ENCODE measurements at regions not wholly inside any gene's neighbourhood (a gene's known extent, or its start where the extent isn't known, plus 50 kb on each side); places are given as distances from the start of the nearest gene placed in this dataset.
"Not testable (repeated sequence)": the region's sequence is repeated elsewhere in the genome, so short reads cannot be mapped to it uniquely, and the experiment has no call there.

GRCh38 chr9:73869264-73869663 is 627.9 kb upstream of the RORB start:
- no peak for DNase-seq (ENCODE audit: low read depth)

- DNase-seq (ENCODE audit: low read depth), result no peak
Measured at GRCh38 chr9:73871636-73872035, 625.5 kb upstream of the RORB start.

GRCh38 chr9:73872701-73873100 is 624.4 kb upstream of the RORB start:
- no peak for DNase-seq (ENCODE audit: low read depth)

- no peak for DNase-seq (ENCODE audit: low read depth)
Measured at GRCh38 chr9:73880101-73880500, 617.0 kb upstream of the RORB start.

GRCh38 chr9:73889023-73889422 is 608.1 kb upstream of the RORB start:
- no peak for DNase-seq (ENCODE audit: low read depth)

DNA sequence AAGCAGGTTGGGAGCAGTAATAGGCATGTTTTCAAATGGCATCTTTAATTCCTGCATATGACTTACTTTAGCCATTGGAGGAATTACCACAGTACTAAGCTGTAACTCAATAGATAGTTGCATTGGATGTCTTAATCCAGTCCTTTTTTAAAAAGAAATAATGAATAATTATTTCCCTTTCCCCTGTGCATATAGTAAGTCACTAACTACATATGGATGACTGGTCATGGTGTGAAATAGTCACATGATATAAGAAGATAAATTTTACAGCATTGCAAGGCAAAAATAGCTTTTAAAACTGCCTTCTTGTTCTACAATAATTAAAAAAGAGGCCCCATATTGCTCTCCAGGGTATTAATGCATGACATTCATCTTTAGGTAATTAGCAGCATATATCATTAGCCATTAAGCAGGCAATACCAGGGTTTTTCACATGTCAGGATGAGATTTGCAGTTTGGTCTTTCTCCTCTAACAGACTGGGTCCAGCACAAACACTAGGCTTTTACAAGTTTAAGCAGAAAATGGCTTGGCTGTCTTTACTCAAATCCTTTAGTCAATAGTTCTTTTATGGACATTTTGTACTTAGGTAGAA is 606.4 kb upstream of the RORB start:
- DNase-seq (ENCODE audit: low read depth), result no peak

DNA sequence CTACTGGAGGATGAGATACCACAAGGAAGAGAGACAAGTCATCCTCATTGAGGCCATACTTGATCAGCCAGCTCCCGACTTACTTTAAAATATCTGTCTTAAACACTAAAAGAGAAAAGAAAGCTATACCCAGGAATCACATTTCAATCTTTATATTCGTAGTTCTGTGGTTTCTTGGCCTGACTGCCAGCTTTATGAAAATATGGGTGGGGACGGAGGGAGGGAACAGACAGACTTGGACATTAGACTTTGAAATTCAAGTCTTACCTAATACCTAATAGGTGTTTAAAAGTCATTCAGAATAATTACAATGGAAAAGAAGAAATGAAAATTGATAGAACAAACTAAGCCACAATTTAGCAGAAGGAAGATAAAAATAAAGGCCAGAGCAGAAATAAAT is 604.8 kb upstream of the RORB start:
- no peak for DNase-seq (ENCODE audit: low read depth)

DNA sequence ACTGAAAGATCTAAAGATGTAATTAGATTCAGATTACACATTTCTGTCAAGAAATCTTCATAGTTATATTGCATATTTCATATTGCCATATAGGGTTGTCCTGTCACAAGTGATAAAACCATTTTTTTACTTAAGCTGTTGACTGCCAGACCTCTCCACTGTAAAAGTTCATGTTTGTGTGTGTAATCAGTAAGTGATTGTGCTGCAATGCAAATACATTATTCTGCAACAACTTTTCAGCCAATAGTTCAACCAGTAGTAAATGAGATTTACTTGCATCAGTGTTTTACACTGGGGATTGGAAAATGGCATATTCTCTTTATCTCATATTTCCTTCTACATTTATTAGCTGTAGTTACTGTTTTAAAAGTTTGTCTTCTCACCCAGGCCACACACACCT is 603.9 kb upstream of the RORB start:
- DNase-seq (ENCODE audit: low read depth), result no peak

DNA sequence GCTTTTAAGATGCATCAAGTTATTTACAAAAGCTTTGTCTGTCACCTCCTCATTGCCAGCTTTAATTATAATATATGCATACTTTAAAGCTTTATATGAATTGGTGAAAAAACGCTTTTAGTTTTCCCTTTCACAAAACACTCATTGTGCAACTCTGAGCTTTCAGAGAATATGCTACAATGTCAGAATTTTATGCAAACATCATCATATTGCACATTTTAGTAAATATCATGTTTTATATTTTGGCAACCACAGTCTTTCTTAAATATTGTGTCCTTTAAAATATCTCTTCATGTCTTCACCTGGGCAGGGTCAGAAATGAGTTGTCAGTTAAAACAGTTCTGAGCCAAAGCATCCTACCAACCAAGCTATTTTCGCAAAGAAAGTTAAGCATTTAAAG is 601.1 kb upstream of the RORB start:
- no peak for DNase-seq (ENCODE audit: low read depth)

DNA sequence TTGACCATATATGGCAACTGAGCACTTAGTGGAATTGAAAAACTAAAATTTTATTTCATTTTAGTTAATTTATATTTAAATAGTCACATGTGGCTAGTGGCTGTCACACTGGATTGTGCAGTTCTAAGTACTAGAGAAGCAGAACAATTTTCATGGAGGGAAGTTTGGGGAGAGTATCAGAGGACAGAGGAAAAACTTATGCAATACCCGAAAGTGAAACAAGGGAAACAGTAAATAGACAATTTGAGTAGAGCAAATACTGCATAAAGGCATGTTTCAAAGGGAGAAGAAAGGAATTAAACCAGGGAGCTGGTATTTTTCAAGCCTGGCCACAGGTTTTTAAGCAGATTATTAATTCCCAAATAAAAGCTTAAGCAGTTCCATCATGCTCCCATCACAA is 590.5 kb upstream of the RORB start:
- no peak for DNase-seq (ENCODE audit: low read depth)

DNA sequence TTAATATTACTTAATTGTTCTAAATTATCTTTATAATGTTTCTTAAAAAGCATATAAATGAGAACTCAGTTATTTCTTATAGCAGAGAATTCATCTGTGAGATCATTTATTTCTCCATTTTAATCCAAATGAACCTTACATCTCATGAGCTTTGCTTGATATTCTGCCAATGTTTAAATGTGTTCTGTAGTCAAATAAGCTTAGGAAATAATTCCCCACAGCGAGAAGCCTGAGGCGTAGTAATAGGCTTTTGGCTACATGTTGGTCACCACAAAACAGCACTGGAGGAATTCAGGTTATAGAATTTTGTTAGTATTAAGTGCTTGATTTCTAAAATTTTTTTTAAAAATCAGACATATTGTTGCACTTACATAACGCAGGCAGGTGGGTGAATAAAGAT is 585.3 kb upstream of the RORB start:
- no peak for DNase-seq (ENCODE audit: low read depth)

DNA sequence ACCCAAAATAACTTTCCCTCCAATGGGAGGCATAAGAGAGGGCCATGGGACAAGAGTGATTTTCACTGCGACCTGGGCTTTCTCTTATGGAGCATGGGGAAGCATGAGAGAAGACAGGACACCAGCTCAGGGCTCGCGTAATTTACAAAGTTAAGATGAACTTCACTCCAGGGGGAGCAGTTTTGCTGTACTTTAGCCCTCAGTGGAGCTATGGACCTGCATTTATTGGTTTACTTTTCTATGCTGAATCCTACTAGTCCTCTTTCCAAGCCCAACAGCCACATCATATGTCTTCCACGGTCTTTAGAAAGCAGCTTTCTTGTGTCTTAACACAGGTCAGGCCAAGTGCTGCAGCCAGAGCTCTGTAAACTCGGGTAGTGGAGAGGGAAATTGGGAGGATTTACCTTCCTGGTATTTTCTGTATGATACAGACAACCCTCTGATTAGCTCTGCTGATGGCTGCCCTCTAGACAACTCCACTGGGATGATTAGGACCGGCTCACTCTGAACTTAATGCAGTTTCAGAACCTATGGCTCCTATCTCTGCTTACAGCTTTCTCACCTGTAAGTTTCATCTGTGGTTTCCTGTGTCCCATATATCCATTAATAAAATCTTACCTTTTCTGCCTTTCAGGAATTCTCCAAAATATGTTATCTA is 581.0 kb upstream of the RORB start:
- no peak for DNase-seq (ENCODE audit: low read depth)

DNA sequence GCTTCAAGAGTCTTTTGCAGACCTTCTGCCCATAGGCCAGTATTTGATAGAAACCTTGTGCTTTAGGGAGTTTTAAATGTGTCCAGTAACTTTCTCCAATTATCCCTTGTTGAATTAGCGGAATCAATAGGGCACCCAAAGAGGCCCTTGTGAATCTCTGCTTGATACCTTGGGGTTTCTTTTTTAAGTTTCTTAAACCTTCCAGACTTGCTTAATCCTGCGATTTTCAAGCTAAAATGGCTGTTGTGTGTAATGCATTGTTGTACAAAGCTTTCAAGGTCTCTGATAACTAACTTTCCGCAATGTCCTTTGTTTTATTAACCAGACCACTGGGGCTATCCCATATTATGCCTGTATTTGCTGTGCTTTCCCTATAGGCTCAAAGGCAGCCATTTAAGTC is 577.4 kb upstream of the RORB start:
- DNase-seq (ENCODE audit: low read depth), result no peak

GRCh38 chr9:73923796-73924195 is 573.3 kb upstream of the RORB start:
- DNase-seq (ENCODE audit: low read depth), result no peak

GRCh38 chr9:73951147-73951546 is 546.0 kb upstream of the RORB start:
- no peak for DNase-seq (ENCODE audit: low read depth)

- no peak for DNase-seq (ENCODE audit: low read depth)
Measured at GRCh38 chr9:73962792-73963191, 534.3 kb upstream of the RORB start.

GRCh38 chr9:73969936-73970335 is 527.2 kb upstream of the RORB start:
- no peak for DNase-seq (ENCODE audit: low read depth)

DNA sequence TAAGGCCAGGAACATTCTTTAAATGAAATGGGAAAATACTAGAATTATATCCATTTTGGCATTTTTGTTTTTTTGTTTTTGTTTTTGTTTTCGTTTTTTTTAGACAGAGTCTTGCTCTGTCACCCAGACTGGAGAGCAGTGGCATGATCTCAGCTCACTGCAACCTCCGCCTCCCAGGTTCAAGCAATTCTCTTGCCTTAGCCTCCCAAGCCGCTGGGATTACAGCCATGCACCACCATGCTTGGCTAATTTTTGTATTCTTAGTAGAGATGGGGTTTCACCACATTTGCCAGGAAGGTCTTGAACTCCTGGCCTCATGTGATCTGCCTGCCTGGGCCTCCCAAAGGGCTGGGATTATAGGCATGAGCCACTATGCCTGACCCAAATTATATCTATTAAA is 520.7 kb upstream of the RORB start:
- not testable (repeated sequence) for DNase-seq (ENCODE audit: low read depth)

DNA sequence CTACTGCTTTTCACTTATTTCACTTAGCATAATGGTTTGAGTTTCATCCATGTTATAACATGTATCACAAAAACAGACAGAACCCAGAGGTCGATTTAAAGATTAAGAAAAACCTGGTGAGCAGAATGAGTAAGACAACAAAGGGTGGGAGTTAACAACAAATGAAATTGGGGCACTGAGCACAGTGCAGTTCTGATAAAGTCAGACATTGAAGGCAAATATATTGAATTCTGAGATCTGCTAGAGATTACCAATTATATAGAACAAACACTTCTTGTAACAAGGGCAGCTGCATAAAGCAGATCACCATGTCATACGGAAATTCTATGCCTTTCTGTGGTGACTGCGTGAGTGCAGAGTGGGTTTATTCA is 517.3 kb upstream of the RORB start:
- no peak for DNase-seq (ENCODE audit: low read depth)

DNA sequence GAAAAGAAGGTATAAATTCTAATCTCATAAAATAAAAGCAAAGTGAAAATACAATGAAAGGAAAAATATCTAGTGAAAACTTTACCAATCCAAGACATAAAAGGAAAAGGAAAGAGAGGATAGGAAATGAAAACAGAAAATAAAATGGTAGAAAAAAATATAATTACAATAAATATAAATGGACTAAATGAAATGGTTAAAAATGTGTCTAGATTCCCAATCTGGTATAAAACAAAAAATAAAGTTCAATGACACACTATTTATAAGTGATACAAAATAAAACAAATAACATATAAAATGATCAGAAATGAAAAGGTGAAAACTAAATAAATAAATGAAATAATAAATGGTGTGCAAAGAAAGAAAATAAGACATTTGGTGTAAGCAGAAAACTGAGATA is 516.4 kb upstream of the RORB start:
- DNase-seq (ENCODE audit: low read depth), result no peak

- no peak for DNase-seq (ENCODE audit: low read depth)
Measured at GRCh38 chr9:73981405-73981804, 515.7 kb upstream of the RORB start.

GRCh38 chr9:73995836-73996235 is 501.3 kb upstream of the RORB start:
- no peak for DNase-seq (ENCODE audit: low read depth)

GRCh38 chr9:73996844-73997243 is 500.3 kb upstream of the RORB start:
- DNase-seq (ENCODE audit: low read depth), result no peak

- no peak for DNase-seq (ENCODE audit: low read depth)
Measured at GRCh38 chr9:74001382-74001781, 495.8 kb upstream of the RORB start.

All from CMK (cell line).